HG03378 (cell line): ENCODE measurements at regions not wholly inside any gene's neighbourhood (a gene's known extent, or its start where the extent isn't known, plus 50 kb on each side); places are given as distances from the start of the nearest gene placed in this dataset.

Experiments used
- ATAC-seq: cut with Tn5 transposase; IDR thresholded peaks from one replicate; pipeline ENCODE4 v1.9.1; 2021; ENCODE audit warnings: mild to moderate bottlenecking, moderate library complexity; ENCODE audit not compliant: unreplicated experiment

GRCh38 chr3:145815707-145816413 lies 345.1 kb downstream of the PLOD2 start:
- no peak for ATAC-seq

GRCh38 chr3:145817870-145818483 lies 343.0 kb downstream of the PLOD2 start:
- ATAC-seq, result peak; percentile 76

- no peak for ATAC-seq
Observed at GRCh38 chr3:145820170-145820569, 340.8 kb downstream of the PLOD2 start.

- ATAC-seq, result no peak
Observed at GRCh38 chr3:145842294-145842902, 318.6 kb downstream of the PLOD2 start.

GRCh38 chr3:145843561-145843960 lies 317.4 kb downstream of the PLOD2 start:
- ATAC-seq, result no peak

- ATAC-seq, result no peak
Observed at GRCh38 chr3:145849115-145849514, 311.9 kb downstream of the PLOD2 start.

- no peak for ATAC-seq
Observed at GRCh38 chr3:145854499-145854898, 306.5 kb downstream of the PLOD2 start.

GRCh38 chr3:145857956-145858355 lies 303.0 kb downstream of the PLOD2 start:
- ATAC-seq, result no peak

GRCh38 chr3:145864336-145864735 lies 296.6 kb downstream of the PLOD2 start:
- ATAC-seq, result no peak

GRCh38 chr3:145865399-145866018 lies 295.5 kb downstream of the PLOD2 start:
- ATAC-seq, result no peak

GRCh38 chr3:145869958-145870357 lies 291.0 kb downstream of the PLOD2 start:
- ATAC-seq, result peak; percentile 79

GRCh38 chr3:145882436-145882835 lies 278.5 kb downstream of the PLOD2 start:
- ATAC-seq, result no peak

- no peak for ATAC-seq
Observed at GRCh38 chr3:145889730-145890129, 271.3 kb downstream of the PLOD2 start.

GRCh38 chr3:145892869-145893268 lies 268.1 kb downstream of the PLOD2 start:
- ATAC-seq, result no peak

- no peak for ATAC-seq
Observed at GRCh38 chr3:145893331-145893730, 267.7 kb downstream of the PLOD2 start.

- ATAC-seq, result no peak
Observed at GRCh38 chr3:145898487-145898886, 262.5 kb downstream of the PLOD2 start.

- peak; percentile 50 for ATAC-seq
Observed at GRCh38 chr3:145899241-145899640, 261.7 kb downstream of the PLOD2 start.

- ATAC-seq, result peak; percentile 78
Observed at GRCh38 chr3:145900056-145900829, 260.7 kb downstream of the PLOD2 start.

GRCh38 chr3:145902166-145902565 lies 258.8 kb downstream of the PLOD2 start:
- no peak for ATAC-seq

- no peak for ATAC-seq
Observed at GRCh38 chr3:145903472-145904013, 257.4 kb downstream of the PLOD2 start.

- no peak for ATAC-seq
Observed at GRCh38 chr3:145904138-145904537, 256.8 kb downstream of the PLOD2 start.
